ENCODE measurements at regions not wholly inside any gene's neighbourhood (a gene's known extent, or its start where the extent isn't known, plus 50 kb on each side); places are given as distances from the start of the nearest gene placed in this dataset.

DNA sequence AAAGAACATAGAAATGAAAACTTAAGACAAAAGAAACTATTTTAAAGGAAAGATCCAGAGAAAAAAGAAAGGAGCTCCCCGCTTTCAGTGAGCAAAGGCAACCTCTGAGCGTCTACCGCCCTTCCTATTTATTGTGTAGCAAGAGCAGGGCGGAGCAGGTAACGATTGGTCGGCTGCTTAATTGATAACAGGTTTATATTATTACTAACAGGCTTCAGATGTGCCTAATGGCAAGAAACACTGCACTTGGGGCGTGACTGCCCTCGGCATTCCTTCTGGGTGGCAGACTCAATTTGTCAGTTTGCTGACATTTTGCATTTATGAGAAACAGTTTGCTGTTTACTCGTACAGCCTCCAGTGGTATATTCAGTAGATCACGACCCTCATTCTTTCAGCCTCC, 482.7 kb upstream of the C9orf72 start:
- TF ChIP-seq MYC (IDR thresholded peaks at IDR 0.05; ENCODE audit: low read depth, low read length) = no peak
- TF ChIP-seq, protein P1, sequence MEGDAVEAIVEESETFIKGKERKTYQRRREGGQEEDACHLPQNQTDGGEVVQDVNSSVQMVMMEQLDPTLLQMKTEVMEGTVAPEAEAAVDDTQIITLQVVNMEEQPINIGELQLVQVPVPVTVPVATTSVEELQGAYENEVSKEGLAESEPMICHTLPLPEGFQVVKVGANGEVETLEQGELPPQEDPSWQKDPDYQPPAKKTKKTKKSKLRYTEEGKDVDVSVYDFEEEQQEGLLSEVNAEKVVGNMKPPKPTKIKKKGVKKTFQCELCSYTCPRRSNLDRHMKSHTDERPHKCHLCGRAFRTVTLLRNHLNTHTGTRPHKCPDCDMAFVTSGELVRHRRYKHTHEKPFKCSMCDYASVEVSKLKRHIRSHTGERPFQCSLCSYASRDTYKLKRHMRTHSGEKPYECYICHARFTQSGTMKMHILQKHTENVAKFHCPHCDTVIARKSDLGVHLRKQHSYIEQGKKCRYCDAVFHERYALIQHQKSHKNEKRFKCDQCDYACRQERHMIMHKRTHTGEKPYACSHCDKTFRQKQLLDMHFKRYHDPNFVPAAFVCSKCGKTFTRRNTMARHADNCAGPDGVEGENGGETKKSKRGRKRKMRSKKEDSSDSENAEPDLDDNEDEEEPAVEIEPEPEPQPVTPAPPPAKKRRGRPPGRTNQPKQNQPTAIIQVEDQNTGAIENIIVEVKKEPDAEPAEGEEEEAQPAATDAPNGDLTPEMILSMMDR (IDR thresholded peaks at IDR 0.05; ENCODE audit: extremely low read depth in 1 of 2, insufficient read depth in 1 of 2, low read depth in 1 of 2, low read length in 2 of 2) = no peak
- no peak for TF ChIP-seq FOS (IDR thresholded peaks at IDR 0.05; ENCODE audit: borderline replicate concordance, insufficient read depth, low read length)
- no peak for TF ChIP-seq POLR2A (IDR thresholded peaks at IDR 0.05; ENCODE audit: low read depth, low read length)
- TF ChIP-seq EZH2 (IDR thresholded peaks at IDR 0.05; ENCODE audit: borderline replicate concordance, low read depth, low read length, severe bottlenecking) = no peak
- TF ChIP-seq POLR2AphosphoS5 (IDR thresholded peaks at IDR 0.05; ENCODE audit: insufficient read depth, low read depth, low read length) = no peak
